Adrenal gland (tissue), 9 donors: ENCODE measurements at regions not wholly inside any gene's neighbourhood (a gene's known extent, or its start where the extent isn't known, plus 50 kb on each side); places are given as distances from the start of the nearest gene placed in this dataset.

Experiments
- DNase-seq, 7 donors: peaks; one replicate each; pipeline ENCODE4 v3.0.0-alpha.2; 2019 to 2020
- H3K27ac ChIP-seq, 5 donors: fragments of 200-600 bp; sonication (generic) in 4 of 5; 1 replicate in 3 of 5; 2 replicates in 2 of 5; pipeline versions ENCODE4 v1.5.1 to v1.8.0; 2016 to 2020; ENCODE audit warnings: mild to moderate bottlenecking in 1 of 5
- H3K27me3 ChIP-seq: fragments of 200-600 bp; 2 replicates; pipeline ENCODE4 v1.8.0; 2021
- H3K36me3 ChIP-seq, 2 donors: fragments of 200-600 bp; replicated peaks in 1 of 2; 1 replicate in 1 of 2; 2 replicates in 1 of 2; pipeline versions ENCODE4 v1.5.1 to v1.8.0; 2018 to 2022
- H3K4me1 ChIP-seq, 2 donors: fragments of 200-600 bp; replicated peaks in 1 of 2; 1 replicate in 1 of 2; 2 replicates in 1 of 2; pipeline versions ENCODE4 v1.5.1 to v1.8.0; 2018 to 2021
- H3K4me3 ChIP-seq, 4 donors: fragments of 200-600 bp; sonication (generic) in 3 of 4; one replicate each; pipeline ENCODE4 v1.5.1; 2016 to 2018
- H3K9me3 ChIP-seq, 3 donors: fragments of 200-600 bp; sonication (generic) in 1 of 3; replicated peaks in 1 of 3; 1 replicate in 2 of 3; 2 replicates in 1 of 3; pipeline versions ENCODE4 v1.5.1 to v1.8.0; 2016 to 2021
- CTCF ChIP-seq, 6 experiments: fragments of 450-650 bp in 4 of 6; fragments of 200-600 bp in 2 of 6; sonication (generic) in 1 of 6; IDR thresholded peaks; 1 replicate in 5 of 6; 2 replicates in 1 of 6; pipeline versions ENCODE4 v1.5.1 to v1.8.0; 2016 to 2021; ENCODE audit warnings: antibody characterized with exemption in 6 of 6, mild to moderate bottlenecking in 2 of 6, moderate library complexity in 1 of 6
- POLR2A ChIP-seq, 2 donors: fragments of 450-650 bp; IDR thresholded peaks; one replicate each; pipeline ENCODE4 v1.6.1; 2017; ENCODE audit warnings: antibody characterized with exemption in 2 of 2, mild to moderate bottlenecking in 2 of 2, moderate library complexity in 1 of 2
- WGBS, 4 donors: extraction: QIAGEN DNeasy Blood & Tissue Kit in 2 of 4; methylation state at CpG; one replicate each; pipeline versions ENCODE4 v1.1.5 to v1.1.7; 2013 to 2017; 5-methylcytosine and 5-hydroxymethylcytosine counted together
- intact Hi-C, 2 donors: fragments of 100-400 bp; cut with DNase I; formaldehyde crosslinking; loops; one replicate each; pipeline versions ENCODE4 v1.14.1 to v1.15.0; 2022 to 2023
- donor health status: healthy with polysubstance abuse.
- donor health status: Bipolar disorder and iron deficiency.
- donor health status: DM: yes; HTN: yes; CAD: no.
- donor health status: DM: no; HTN: no; CAD: no.
- donor health status: DM: no; HTN: no; CAD: no.

DNA sequence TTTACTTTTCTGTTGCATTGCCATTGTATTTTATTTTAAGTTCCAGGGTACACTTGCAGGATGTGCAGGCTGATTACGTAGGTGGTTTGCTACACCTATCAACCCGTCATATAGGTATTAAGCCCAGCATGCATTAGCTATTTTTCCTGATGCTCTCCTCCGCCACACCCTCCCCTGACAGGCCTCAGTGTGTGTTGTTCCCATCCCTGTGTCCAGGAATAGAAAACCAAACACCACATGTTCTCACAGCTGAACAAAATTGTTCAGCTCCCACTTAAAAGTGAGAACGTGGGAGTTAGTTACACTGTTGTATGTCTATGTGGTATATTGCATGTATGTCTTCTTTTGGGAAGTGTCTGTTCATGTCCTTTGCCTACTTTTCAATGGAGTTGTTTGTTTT, 1631.7 kb downstream of the DPP10 start:
- no peak for DNase-seq
- Histone ChIP-seq H3K4me1 (no peaks in the 10 kb centered on the region), H3K27me3 (no peaks in the 10 kb centered on the region), H3K36me3 (no peaks in the 10 kb centered on the region), H3K27ac (no peak overlapping the region), H3K4me3 (no peak overlapping the region), H3K9me3 (no peaks in the 10 kb centered on the region)
- WGBS, 4 donors = 75 to 85% (median 81%) methylated on average over 4 of the region's 4 CpGs
- TF ChIP-seq CTCF (IDR thresholded peaks at IDR 0.05) = no peak
- intact Hi-C loops = no loop called here

DNA sequence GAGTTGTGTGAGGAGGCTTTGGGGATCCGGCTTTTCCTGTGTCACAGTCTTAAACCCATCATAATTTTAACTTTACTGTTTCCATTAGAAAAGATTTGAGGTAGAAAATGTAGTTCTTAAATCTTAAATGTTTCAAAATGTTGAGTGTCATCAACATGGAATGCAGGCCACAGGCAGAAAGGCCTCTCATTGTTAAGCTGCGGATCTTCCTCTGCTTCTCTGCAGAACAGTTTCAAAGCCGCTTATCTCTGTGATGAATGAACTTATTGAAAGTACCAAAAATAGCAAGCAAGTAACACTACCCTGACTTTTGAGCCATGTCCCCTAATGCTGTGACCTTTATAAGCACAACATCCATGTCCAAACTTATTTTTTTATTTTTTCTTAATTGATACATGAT, 1645.8 kb downstream of the DPP10 start:
- Histone ChIP-seq H3K4me3 (no peak overlapping the region), H3K9me3 (no peaks in the 10 kb centered on the region), H3K36me3 (no peaks in the 10 kb centered on the region), H3K27ac (no peak overlapping the region), H3K27me3 (no peaks in the 10 kb centered on the region), H3K4me1 (no peaks in the 10 kb centered on the region)
- no peak for DNase-seq
- TF ChIP-seq CTCF (IDR thresholded peaks at IDR 0.05) (no peak), POLR2A (IDR thresholded peaks at IDR 0.05) (no peak)
- intact Hi-C loops = no loop called here
- 49 to 74% (median 65%) methylated on average over 3 of the region's 3 CpGs for WGBS, 4 donors

- H3K4me3 ChIP-seq = no peak overlapping the region
- no peaks in the 10 kb centered on the region for H3K27me3 ChIP-seq
- no peak for TF ChIP-seq POLR2A (IDR thresholded peaks at IDR 0.05)
- no peak for TF ChIP-seq CTCF (IDR thresholded peaks at IDR 0.05)
- H3K36me3 ChIP-seq = no peaks in the 10 kb centered on the region
- H3K4me1 ChIP-seq = no peaks in the 10 kb centered on the region
- no peaks in the 10 kb centered on the region for H3K9me3 ChIP-seq
- DNase-seq = peak in 1 of 7 donors; percentile 20
- intact Hi-C loops = no loop called here
- H3K27ac ChIP-seq = no peak overlapping the region
- 46 to 50% methylated on average over 1 of the region's 1 CpG; no CpG with 5 or more reads in 2 of the 4 donors for WGBS, 4 donors
These were observed 1651.8 kb downstream of the DPP10 start for GRCh38 chr2:116094196-116094595.

GRCh38 chr2:116095636-116096035, 1653.2 kb downstream of the DPP10 start:
- Histone ChIP-seq H3K27me3 (no peaks in the 10 kb centered on the region), H3K36me3 (no peaks in the 10 kb centered on the region), H3K4me3 (no peak overlapping the region), H3K4me1 (no peaks in the 10 kb centered on the region), H3K9me3 (no peaks in the 10 kb centered on the region), H3K27ac (no peak overlapping the region)
- intact Hi-C loops = no loop called here
- 74 to 93% (median 84%) methylated on average over 4 of the region's 4 CpGs for WGBS, 4 donors
- TF ChIP-seq POLR2A (IDR thresholded peaks at IDR 0.05) = no peak
- no peak for TF ChIP-seq CTCF (IDR thresholded peaks at IDR 0.05)
- DNase-seq = no peak
